GM18951 (cell line): ENCODE measurements at regions not wholly inside any gene's neighbourhood (a gene's known extent, or its start where the extent isn't known, plus 50 kb on each side); places are given as distances from the start of the nearest gene placed in this dataset.
"Not testable (repeated sequence)": the region's sequence is repeated elsewhere in the genome, so short reads cannot be mapped to it uniquely, and the experiment has no call there.

Source experiments
- POLR2A ChIP-seq: IDR thresholded peaks from 4 replicates; pipeline ENCODE4 v1.6.1; 2011; ENCODE audit warnings: mild to moderate bottlenecking; ENCODE audit not compliant: insufficient read length, insufficient read depth; ENCODE audit errors: extremely low read depth
- in situ Hi-C: fragments of 300-500 bp; cut with MboI; formaldehyde crosslinking; loops from one replicate; pipeline ENCODE4 v1.12.0; 2022; ENCODE audit warnings: low sequenced_read_pairs, mixed read lengths, inconsistent platforms; ENCODE audit not compliant: unreplicated experiment

DNA sequence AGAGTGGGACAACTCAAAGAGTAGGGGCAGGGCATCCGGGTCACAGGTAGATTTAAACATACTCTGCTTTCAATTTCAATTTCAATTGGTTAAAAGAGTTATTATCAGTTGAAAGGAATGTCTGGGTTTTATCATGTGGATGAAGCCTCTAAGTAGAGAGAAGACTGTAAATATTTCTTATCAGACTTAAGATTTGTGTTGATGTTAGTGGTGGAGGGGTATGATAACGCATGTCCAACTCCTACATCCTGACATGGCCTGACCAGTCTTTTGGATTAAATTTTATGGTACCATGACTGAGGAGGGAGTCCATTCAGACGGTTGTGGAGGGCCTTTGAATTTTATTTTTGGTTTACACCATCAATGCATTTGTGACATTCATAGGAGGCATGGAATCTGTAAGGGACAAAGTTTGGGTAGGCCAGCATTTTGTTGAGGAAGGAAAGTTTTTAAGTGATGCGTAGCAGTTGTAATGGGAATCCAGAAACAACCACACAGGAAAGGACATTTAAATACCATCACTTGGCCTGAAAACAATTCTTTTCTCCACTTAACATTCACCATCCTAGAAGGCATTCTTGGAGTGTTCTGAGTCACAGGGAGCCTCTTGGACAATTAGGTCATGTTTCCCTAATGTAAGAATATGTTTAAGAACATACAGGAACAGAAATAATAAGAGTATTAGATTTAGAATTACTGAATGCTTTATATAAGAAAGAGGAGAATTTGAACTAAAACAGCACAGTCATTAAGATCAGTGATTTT lies 371.9 kb downstream of the ATP23 start:
- no peak for TF ChIP-seq POLR2A
- in situ Hi-C loops, result no loop called here

GRCh38 chr12:58314610-58315009 lies 373.2 kb downstream of the ATP23 start:
- no peak for TF ChIP-seq POLR2A
- in situ Hi-C loops, result no loop called here

DNA sequence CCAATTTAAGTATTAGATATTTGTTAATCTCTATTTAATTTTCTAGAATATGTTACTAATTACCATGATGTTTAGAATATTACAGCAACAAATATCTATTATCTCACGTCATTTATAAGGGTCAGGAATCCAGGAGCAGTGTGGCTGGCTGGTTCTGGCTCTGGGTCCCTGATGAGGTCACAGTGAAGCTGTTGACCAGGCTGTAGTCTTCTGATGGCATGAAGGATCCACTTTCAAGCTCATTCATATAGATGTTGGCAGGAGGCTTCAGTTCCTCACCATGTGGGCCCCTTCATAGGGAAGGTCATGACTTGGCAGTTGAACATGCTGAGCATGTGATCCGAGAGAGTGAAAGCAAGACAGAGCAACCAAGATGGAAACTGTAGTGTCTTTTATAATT lies 375.6 kb downstream of the ATP23 start:
- in situ Hi-C loops, result no loop called here
- no peak for TF ChIP-seq POLR2A

- in situ Hi-C loops, result no loop called here
- no peak for TF ChIP-seq POLR2A
These were observed 380.0 kb downstream of the ATP23 start for GRCh38 chr12:58321414-58321813.

- in situ Hi-C loops, result no loop called here
- no peak for TF ChIP-seq POLR2A
These were observed 382.3 kb downstream of the ATP23 start for GRCh38 chr12:58323676-58324075.

DNA sequence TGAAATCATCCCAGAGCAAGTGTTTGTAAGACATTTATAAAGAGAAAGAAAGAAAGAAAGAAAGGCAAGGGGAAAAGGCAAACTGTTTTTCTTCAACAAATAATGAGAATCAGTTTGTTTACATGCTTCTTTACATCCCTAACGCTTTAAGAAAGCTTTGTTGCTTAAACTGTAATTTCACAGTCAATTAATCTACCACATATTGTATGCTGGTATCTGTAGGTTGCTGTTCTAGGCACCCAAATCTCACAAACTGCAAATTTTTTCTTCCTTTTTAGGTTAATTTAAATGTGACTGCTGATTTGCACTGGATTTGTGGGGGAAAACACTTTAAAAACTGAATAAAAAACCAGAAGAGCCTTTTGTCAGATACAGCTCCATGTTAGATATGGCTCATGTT lies 384.2 kb downstream of the ATP23 start:
- no peak for TF ChIP-seq POLR2A
- in situ Hi-C loops, result no loop called here

GRCh38 chr12:58326534-58326933 lies 385.2 kb downstream of the ATP23 start:
- in situ Hi-C loops, result no loop called here
- no peak for TF ChIP-seq POLR2A

- in situ Hi-C loops, result not testable (repeated sequence)
These were observed 395.3 kb downstream of the ATP23 start for GRCh38 chr12:58336581-58337242.

DNA sequence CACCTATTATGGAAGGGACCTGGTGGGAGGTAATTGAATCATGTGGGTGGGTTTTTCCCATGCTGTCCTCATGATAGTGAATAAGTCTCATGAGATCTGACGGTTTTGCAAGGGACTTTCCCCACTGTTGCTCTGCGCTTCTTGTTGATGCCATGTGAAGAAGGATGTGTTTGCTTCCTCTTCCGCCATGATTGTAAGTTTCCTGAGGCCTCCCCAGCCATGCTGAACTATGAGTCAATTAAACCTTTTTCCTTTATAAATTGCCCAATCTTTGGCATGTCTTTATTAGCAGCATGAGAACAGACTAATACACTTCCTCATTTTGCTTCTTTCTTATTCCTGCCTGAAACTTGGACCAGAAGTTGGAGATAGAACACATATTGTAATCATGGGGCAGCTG lies 396.2 kb downstream of the ATP23 start:
- in situ Hi-C loops, result not testable (repeated sequence)

GRCh38 chr12:58341791-58342190 lies 400.4 kb downstream of the ATP23 start:
- in situ Hi-C loops, result no loop called here
- no peak for TF ChIP-seq POLR2A

GRCh38 chr12:58342736-58343135 lies 401.4 kb downstream of the ATP23 start:
- in situ Hi-C loops, result no loop called here
- no peak for TF ChIP-seq POLR2A

DNA sequence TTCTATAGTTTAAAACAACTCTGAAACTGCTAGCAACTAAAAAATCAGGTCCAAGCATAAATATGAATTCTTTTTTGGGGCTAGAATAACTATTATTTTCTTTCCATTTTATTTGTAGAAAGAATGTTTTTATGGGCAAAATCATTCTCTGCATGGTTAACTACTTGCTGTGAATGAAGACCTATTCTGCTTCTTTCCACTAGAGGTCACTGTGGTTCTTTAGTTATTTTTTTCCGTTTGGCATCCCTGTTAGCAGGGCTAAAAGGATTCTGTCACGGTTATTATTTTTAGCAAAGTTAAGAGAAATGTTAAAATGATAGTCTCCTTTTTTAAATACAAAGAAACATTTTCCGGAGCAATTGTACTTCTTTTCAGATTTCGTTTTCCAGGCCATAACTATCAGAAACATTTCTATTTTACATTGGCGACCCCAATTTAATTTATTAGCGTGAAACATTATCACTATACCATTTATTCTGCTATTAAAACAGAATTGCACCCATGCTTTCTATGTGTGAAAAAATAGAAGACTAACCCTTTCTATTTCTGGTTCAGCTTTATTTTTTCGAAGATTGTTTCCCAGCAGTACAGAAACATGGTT lies 404.8 kb downstream of the ATP23 start:
- no peak for TF ChIP-seq POLR2A
- in situ Hi-C loops, result no loop called here

GRCh38 chr12:58347188-58347587 lies 405.8 kb downstream of the ATP23 start:
- in situ Hi-C loops, result no loop called here
- TF ChIP-seq POLR2A, result no peak

- in situ Hi-C loops, result no loop called here
- TF ChIP-seq POLR2A, result no peak
These were observed 406.3 kb downstream of the ATP23 start for GRCh38 chr12:58347691-58348090.

- in situ Hi-C loops, result no loop called here
- no peak for TF ChIP-seq POLR2A
These were observed 407.8 kb downstream of the ATP23 start for GRCh38 chr12:58349161-58349560.
